Kidney (tissue), 13 donors: ENCODE measurements at regions not wholly inside any gene's neighbourhood (a gene's known extent, or its start where the extent isn't known, plus 50 kb on each side); places are given as distances from the start of the nearest gene placed in this dataset.
A peak's percentile ranks its signal among the peaks of the same experiment; 100 is the strongest.

Experiments used
- DNase-seq, 5 donors: peaks; one replicate each; pipeline ENCODE4 v3.0.0-alpha.2; 2013 to 2020
- FAIRE-seq: peaks from 2 replicates; lab custom pipeline; 2012; peaks lifted over from hg19 to GRCh38; lab: Jason Lieb, UNC
- H3K27ac ChIP-seq, 2 donors: one replicate each; pipeline ENCODE4 v1.7.0; 2013; ENCODE audit warnings: low read depth in 2 of 2, low read length in 2 of 2, inconsistent platforms in 1 of 2
- H3K27me3 ChIP-seq: one replicate; pipeline ENCODE4 v1.7.1; 2013; ENCODE audit warnings: low read length, inconsistent platforms; ENCODE audit not compliant: control insufficient read depth, insufficient read depth
- H3K36me3 ChIP-seq, 3 donors: one replicate each; pipeline versions ENCODE4 v1.7.0 to v1.7.1; 2013; ENCODE audit warnings: low read length in 3 of 3, control low read depth in 1 of 3, inconsistent platforms in 1 of 3; ENCODE audit not compliant: insufficient read depth in 3 of 3, control insufficient read depth in 2 of 3
- H3K4me1 ChIP-seq, 3 donors: one replicate each; pipeline versions ENCODE4 v1.7.0 to v1.7.1; 2013; ENCODE audit warnings: low read length in 3 of 3, inconsistent platforms in 1 of 3, low read depth in 1 of 3; ENCODE audit not compliant: control insufficient read depth in 2 of 3, insufficient read depth in 2 of 3
- H3K4me3 ChIP-seq, 3 donors: one replicate each; pipeline versions ENCODE4 v1.7.0 to v1.8.1; 2013; ENCODE audit warnings: low read length in 3 of 3, control low read depth in 1 of 3, inconsistent platforms in 1 of 3
- H3K9ac ChIP-seq, 3 donors: one replicate each; pipeline versions ENCODE4 v1.7.0 to v1.7.1; 2013; ENCODE audit warnings: low read length in 3 of 3, control low read depth in 1 of 3, inconsistent platforms in 1 of 3
- H3K9me3 ChIP-seq, 3 donors: one replicate each; pipeline versions ENCODE4 v1.7.0 to v1.7.1; 2013; ENCODE audit warnings: low read length in 3 of 3, control low read depth in 1 of 3, inconsistent platforms in 1 of 3; ENCODE audit not compliant: control insufficient read depth in 2 of 3, insufficient read depth in 1 of 3
- intact Hi-C: fragments of 100-400 bp; cut with DNase I; formaldehyde crosslinking; loops from one replicate; pipeline ENCODE4 v1.11.1; 2022
- TF ChIP-seq, protein P1 (sequence below): IDR thresholded peaks from 3 replicates; pipeline ENCODE4 v1.5.1; 2012; ENCODE audit warnings: mild to moderate bottlenecking, moderate library complexity, borderline replicate concordance; ENCODE audit not compliant: insufficient read depth; ENCODE audit errors: extremely low read depth
- donor health status: control.
- donor health status: control.
- donor health status: control.
- donor health status: control.
- donor health status: control.
- donor health status: DM: yes; HTN: yes; CAD: no.
- donor health status: Normal renal cell carcinoma (clear cell type).

- TF ChIP-seq, protein P1, sequence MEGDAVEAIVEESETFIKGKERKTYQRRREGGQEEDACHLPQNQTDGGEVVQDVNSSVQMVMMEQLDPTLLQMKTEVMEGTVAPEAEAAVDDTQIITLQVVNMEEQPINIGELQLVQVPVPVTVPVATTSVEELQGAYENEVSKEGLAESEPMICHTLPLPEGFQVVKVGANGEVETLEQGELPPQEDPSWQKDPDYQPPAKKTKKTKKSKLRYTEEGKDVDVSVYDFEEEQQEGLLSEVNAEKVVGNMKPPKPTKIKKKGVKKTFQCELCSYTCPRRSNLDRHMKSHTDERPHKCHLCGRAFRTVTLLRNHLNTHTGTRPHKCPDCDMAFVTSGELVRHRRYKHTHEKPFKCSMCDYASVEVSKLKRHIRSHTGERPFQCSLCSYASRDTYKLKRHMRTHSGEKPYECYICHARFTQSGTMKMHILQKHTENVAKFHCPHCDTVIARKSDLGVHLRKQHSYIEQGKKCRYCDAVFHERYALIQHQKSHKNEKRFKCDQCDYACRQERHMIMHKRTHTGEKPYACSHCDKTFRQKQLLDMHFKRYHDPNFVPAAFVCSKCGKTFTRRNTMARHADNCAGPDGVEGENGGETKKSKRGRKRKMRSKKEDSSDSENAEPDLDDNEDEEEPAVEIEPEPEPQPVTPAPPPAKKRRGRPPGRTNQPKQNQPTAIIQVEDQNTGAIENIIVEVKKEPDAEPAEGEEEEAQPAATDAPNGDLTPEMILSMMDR = no peak
- no peaks in the 10 kb centered on the region for H3K4me1 ChIP-seq
- FAIRE-seq = no peak
Measured at GRCh38 chr6:167409694-167410093, 84.8 kb downstream of the TTLL2 start.

GRCh38 chr6:167410462-167410861 lies 85.6 kb downstream of the TTLL2 start:
- intact Hi-C loops = no loop called here
- Histone ChIP-seq H3K4me1 (no peaks in the 10 kb centered on the region), H3K27me3 (no peaks in the 10 kb centered on the region), H3K27ac (no peak overlapping the region), H3K9ac (no peak overlapping the region), H3K4me3 (no peak overlapping the region), H3K9me3 (no peaks in the 10 kb centered on the region), H3K36me3 (no peaks in the 10 kb centered on the region)
- DNase-seq (peak in 1 of 5 donors; percentile 48), FAIRE-seq (no peak)
- TF ChIP-seq, protein P1 = no peak

More at GRCh38 chr6:167409694-167410093, 84.8 kb downstream of the TTLL2 start:
- Histone ChIP-seq H3K27ac (no peak overlapping the region), H3K27me3 (no peaks in the 10 kb centered on the region), H3K4me3 (no peak overlapping the region), H3K36me3 (no peaks in the 10 kb centered on the region), H3K9ac (no peak overlapping the region), H3K9me3 (no peaks in the 10 kb centered on the region)
- intact Hi-C loops = no loop called here
- peak in 1 of 5 donors; percentile 32 for DNase-seq

- intact Hi-C loops = no loop called here
- H3K27me3 ChIP-seq = no peaks in the 10 kb centered on the region
- DNase-seq = no peak
- H3K27ac ChIP-seq = no peak overlapping the region
- TF ChIP-seq, protein P1 = no peak
- no peak overlapping the region for H3K9ac ChIP-seq
- H3K4me1 ChIP-seq = no peaks in the 10 kb centered on the region
- H3K4me3 ChIP-seq = no peak overlapping the region
- FAIRE-seq = no peak
- H3K36me3 ChIP-seq = no peaks in the 10 kb centered on the region
- H3K9me3 ChIP-seq = no peaks in the 10 kb centered on the region
Measured at GRCh38 chr6:167412506-167412905, 87.6 kb downstream of the TTLL2 start.

GRCh38 chr6:167415441-167415961 lies 90.6 kb downstream of the TTLL2 start:
- Histone ChIP-seq H3K36me3 (no peaks in the 10 kb centered on the region), H3K4me3 (no peak overlapping the region), H3K27me3 (no peaks in the 10 kb centered on the region), H3K4me1 (no peaks in the 10 kb centered on the region), H3K9me3 (no peaks in the 10 kb centered on the region), H3K27ac (no peak overlapping the region), H3K9ac (no peak overlapping the region)
- no peak for FAIRE-seq
- DNase-seq = no peak
- TF ChIP-seq, protein P1 = no peak
- intact Hi-C loops = no loop called here
